Left lung (tissue), 4 donors: ENCODE measurements at regions not wholly inside any gene's neighbourhood (a gene's known extent, or its start where the extent isn't known, plus 50 kb on each side); places are given as distances from the start of the nearest gene placed in this dataset.
"Not testable (repeated sequence)": the region's sequence is repeated elsewhere in the genome, so short reads cannot be mapped to it uniquely, and the experiment has no call there.

Experiments
- ATAC-seq: fragments of 200-7000 bp; cut with Tn5 transposase; one replicate; pipeline ENCODE4 v1.9.1; 2020; ENCODE audit warnings: moderate library complexity
- DNase-seq, 4 donors: peaks; one replicate each; pipeline ENCODE4 v3.0.0-alpha.2; 2013 to 2020
- H3K27ac ChIP-seq, 2 donors: fragments of 200-600 bp; sonication (generic) in 1 of 2; one replicate each; pipeline versions ENCODE4 v1.5.0 to v1.8.0; 2020 to 2021
- H3K27me3 ChIP-seq, 2 donors: fragments of 200-600 bp; sonication (generic) in 1 of 2; one replicate each; pipeline versions ENCODE4 v1.5.0 to v1.8.0; 2020 to 2021
- H3K36me3 ChIP-seq, 2 donors: fragments of 200-600 bp; sonication (generic) in 1 of 2; one replicate each; pipeline versions ENCODE4 v1.5.0 to v1.8.0; 2020 to 2021
- H3K4me1 ChIP-seq, 2 donors: fragments of 200-600 bp; one replicate each; pipeline ENCODE4 v1.8.0; 2021
- H3K4me3 ChIP-seq, 2 donors: fragments of 200-600 bp; sonication (generic) in 1 of 2; one replicate each; pipeline versions ENCODE4 v1.5.0 to v1.8.0; 2020 to 2021; ENCODE audit warnings: mild to moderate bottlenecking in 1 of 2
- H3K9me3 ChIP-seq, 2 donors: fragments of 200-600 bp; sonication (generic) in 1 of 2; one replicate each; pipeline versions ENCODE4 v1.5.0 to v1.8.0; 2020 to 2021
- intact Hi-C, 2 donors: fragments of 100-400 bp; cut with DNase I; formaldehyde crosslinking; loops; one replicate each; pipeline versions ENCODE4 v1.11.2 to v1.14.2; 2022
- TF ChIP-seq, protein P1 (sequence below), 2 donors: fragments of 200-600 bp; sonication (generic) in 1 of 2; IDR thresholded peaks; one replicate each; pipeline versions ENCODE4 v1.5.0 to v1.8.0; 2021; ENCODE audit warnings: antibody characterized with exemption in 2 of 2
- donor health status: DM: no; HTN: yes; CAD: no.
- donor health status: DM: no; HTN: no; CAD: no.

DNA sequence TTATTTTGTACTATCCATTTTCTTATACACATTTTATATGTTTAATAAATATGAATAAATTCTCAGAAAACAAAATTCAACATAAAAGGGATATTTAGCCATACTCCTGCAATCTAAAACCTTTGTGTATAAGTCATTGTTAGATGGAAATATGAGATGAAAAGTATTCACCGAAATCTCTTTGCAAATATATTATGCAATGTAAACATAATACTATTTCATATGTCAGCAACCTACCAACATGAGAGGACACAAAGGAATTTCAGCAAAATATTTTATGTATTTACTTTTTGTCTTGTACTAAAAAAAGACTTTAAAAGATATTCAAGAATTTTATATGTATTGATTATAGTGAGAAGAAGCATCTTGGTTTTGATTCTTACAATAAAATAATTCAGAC, 1623.4 kb downstream of the EFNA5 start:
- ATAC-seq: no peak
- TF ChIP-seq, protein P1, sequence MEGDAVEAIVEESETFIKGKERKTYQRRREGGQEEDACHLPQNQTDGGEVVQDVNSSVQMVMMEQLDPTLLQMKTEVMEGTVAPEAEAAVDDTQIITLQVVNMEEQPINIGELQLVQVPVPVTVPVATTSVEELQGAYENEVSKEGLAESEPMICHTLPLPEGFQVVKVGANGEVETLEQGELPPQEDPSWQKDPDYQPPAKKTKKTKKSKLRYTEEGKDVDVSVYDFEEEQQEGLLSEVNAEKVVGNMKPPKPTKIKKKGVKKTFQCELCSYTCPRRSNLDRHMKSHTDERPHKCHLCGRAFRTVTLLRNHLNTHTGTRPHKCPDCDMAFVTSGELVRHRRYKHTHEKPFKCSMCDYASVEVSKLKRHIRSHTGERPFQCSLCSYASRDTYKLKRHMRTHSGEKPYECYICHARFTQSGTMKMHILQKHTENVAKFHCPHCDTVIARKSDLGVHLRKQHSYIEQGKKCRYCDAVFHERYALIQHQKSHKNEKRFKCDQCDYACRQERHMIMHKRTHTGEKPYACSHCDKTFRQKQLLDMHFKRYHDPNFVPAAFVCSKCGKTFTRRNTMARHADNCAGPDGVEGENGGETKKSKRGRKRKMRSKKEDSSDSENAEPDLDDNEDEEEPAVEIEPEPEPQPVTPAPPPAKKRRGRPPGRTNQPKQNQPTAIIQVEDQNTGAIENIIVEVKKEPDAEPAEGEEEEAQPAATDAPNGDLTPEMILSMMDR (IDR thresholded peaks at IDR 0.05): no peak
- no peaks in the 10 kb centered on the region for H3K9me3 ChIP-seq

DNA sequence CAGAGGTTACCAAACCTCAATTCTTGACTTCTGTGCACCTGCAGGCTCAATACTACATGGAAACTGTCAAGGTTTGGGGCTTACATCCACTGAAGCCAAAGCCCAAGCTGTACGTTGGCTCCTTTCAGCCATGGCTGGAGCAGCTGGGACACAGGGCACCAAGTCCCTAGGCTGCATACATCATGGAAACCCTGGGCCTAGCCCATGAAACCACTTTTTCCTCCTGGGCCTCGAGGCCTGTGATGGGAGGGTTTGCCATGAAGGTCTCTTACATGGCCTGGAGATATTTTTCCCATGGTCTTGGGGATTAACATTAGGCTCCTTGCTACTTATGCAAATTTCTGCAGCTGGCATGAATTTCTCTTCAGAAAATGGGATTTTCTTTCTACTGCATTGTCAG, 1638.7 kb downstream of the EFNA5 start:
- H3K4me3 ChIP-seq, H3K27ac ChIP-seq, ATAC-seq, H3K27me3 ChIP-seq, intact Hi-C loops, DNase-seq, H3K36me3 ChIP-seq, H3K4me1 ChIP-seq: not testable (repeated sequence)
- H3K9me3 ChIP-seq: peaks cover 0 to 18% of the 10 kb centered on the region in 2 donors

More for the DNA sequence above, 1623.4 kb downstream of the EFNA5 start:
- no peak overlapping the region for H3K27ac ChIP-seq
- no peak overlapping the region for H3K4me3 ChIP-seq
- intact Hi-C loops: no loop called here
- H3K4me1 ChIP-seq: no peaks in the 10 kb centered on the region
- DNase-seq: no peak
- no peaks in the 10 kb centered on the region for H3K27me3 ChIP-seq
- no peaks in the 10 kb centered on the region for H3K36me3 ChIP-seq

GRCh38 chr5:106028314-106028713, 1642.4 kb downstream of the EFNA5 start:
- no peak for DNase-seq
- no peaks in the 10 kb centered on the region for H3K36me3 ChIP-seq
- no peak overlapping the region for H3K4me3 ChIP-seq
- TF ChIP-seq, protein P1 (IDR thresholded peaks at IDR 0.05): no peak
- H3K27me3 ChIP-seq: no peaks in the 10 kb centered on the region
- H3K27ac ChIP-seq: no peak overlapping the region
- intact Hi-C loops: no loop called here
- H3K9me3 ChIP-seq: peaks cover 0 to 15% of the 10 kb centered on the region in 2 donors
- ATAC-seq: no peak
- H3K4me1 ChIP-seq: no peaks in the 10 kb centered on the region

DNA sequence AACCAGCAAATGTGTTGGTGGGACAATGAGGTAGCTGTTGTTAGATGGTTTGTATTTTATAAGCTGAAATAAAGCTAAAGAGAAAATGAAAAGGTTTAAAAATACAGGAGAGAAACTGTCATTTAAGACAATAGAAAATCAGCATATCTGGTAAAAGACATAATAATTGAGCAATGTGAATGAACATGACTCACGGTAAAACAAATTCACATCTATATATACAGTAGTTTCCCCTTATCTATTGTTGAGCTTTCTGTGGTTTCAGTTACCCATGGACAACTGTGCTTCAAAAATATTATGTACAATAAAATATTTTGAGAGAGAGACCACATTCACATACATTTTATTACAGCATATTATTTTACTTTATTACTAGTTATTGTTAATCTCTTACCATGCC, 1649.8 kb downstream of the EFNA5 start:
- Histone ChIP-seq H3K36me3 (no peaks in the 10 kb centered on the region), H3K27ac (no peak overlapping the region), H3K4me1 (no peaks in the 10 kb centered on the region), H3K9me3 (no peaks in the 10 kb centered on the region), H3K27me3 (no peaks in the 10 kb centered on the region), H3K4me3 (no peak overlapping the region)
- ATAC-seq (no peak), DNase-seq (no peak)
- TF ChIP-seq, protein P1 (IDR thresholded peaks at IDR 0.05): no peak
- intact Hi-C loops: no loop called here

DNA sequence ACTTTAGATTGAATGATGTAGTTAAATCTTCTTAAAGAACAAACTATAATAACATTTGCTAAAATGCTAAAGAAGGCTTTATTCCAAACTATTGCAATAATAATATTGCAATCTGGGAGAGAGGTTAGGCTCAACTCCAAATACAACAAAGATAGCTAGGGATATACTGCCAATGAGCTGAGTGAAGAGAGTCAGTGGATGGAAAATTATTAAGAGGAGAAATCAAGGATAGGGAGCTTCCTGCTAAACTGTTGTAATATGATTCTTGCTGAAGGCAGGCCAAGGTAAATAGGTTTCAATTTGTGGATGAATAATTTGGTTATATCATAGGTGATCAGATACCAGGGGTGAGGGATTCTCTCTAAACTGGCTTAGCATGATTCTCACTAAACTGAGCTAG, 1651.5 kb downstream of the EFNA5 start:
- Histone ChIP-seq H3K36me3 (no peaks in the 10 kb centered on the region), H3K9me3 (no peaks in the 10 kb centered on the region), H3K4me1 (no peaks in the 10 kb centered on the region), H3K27me3 (no peaks in the 10 kb centered on the region), H3K27ac (no peak overlapping the region), H3K4me3 (no peak overlapping the region)
- peak in 1 of 4 donors; percentile 25 for DNase-seq
- ATAC-seq: no peak
- TF ChIP-seq, protein P1 (IDR thresholded peaks at IDR 0.05): no peak
- intact Hi-C loops: no loop called here

- Histone ChIP-seq H3K36me3 (no peaks in the 10 kb centered on the region), H3K9me3 (no peaks in the 10 kb centered on the region), H3K4me1 (no peaks in the 10 kb centered on the region), H3K27ac (no peak overlapping the region), H3K4me3 (no peak overlapping the region), H3K27me3 (no peaks in the 10 kb centered on the region)
- no peak for DNase-seq
- intact Hi-C loops: no loop called here
- TF ChIP-seq, protein P1 (IDR thresholded peaks at IDR 0.05): no peak
- ATAC-seq: no peak
Observed at GRCh38 chr5:106017243-106017857, 1653.4 kb downstream of the EFNA5 start.
